Sigmoid colon (tissue), 6 donors: ENCODE measurements at regions not wholly inside any gene's neighbourhood (a gene's known extent, or its start where the extent isn't known, plus 50 kb on each side); places are given as distances from the start of the nearest gene placed in this dataset.

ENCODE experiments used
- DNase-seq: peaks from one replicate; pipeline ENCODE4 v3.0.0-alpha.2; 2019
- H3K27ac ChIP-seq, 4 donors: fragments of 200-600 bp; sonication (generic); one replicate each; pipeline ENCODE4 v1.5.1; 2016 to 2019; ENCODE audit warnings: mild to moderate bottlenecking in 1 of 4
- H3K27me3 ChIP-seq, 3 donors: fragments of 200-600 bp; sonication (generic); one replicate each; pipeline ENCODE4 v1.5.1; 2019; ENCODE audit warnings: mild to moderate bottlenecking in 1 of 3
- H3K36me3 ChIP-seq, 4 donors: fragments of 200-600 bp; sonication (generic); one replicate each; pipeline ENCODE4 v1.5.1; 2016 to 2019
- H3K4me1 ChIP-seq, 4 donors: fragments of 200-600 bp; sonication (generic); one replicate each; pipeline ENCODE4 v1.5.1; 2017 to 2019
- H3K4me3 ChIP-seq, 4 donors: fragments of 200-600 bp; sonication (generic); one replicate each; pipeline ENCODE4 v1.5.1; 2017 to 2019; ENCODE audit warnings: mild to moderate bottlenecking in 2 of 4, moderate library complexity in 1 of 4
- H3K9me3 ChIP-seq, 4 donors: fragments of 200-600 bp in 3 of 4; sonication (generic) in 3 of 4; one replicate each; pipeline versions ENCODE4 v1.5.1 to v1.6.1; 2013 to 2019
- CTCF ChIP-seq, 4 experiments: fragments of 450-650 bp in 3 of 4; fragments of 200-600 bp in 1 of 4; IDR thresholded peaks; one replicate each; pipeline ENCODE4 v1.5.1; 2016 to 2019; ENCODE audit warnings: antibody characterized with exemption in 4 of 4, mild to moderate bottlenecking in 3 of 4, moderate library complexity in 2 of 4
- EP300 ChIP-seq, 4 donors: sonication (generic); formaldehyde crosslinking; IDR thresholded peaks; one replicate each; pipeline ENCODE4 v1.6.1; 2017; ENCODE audit warnings: antibody characterized with exemption in 4 of 4
- POLR2A ChIP-seq, 2 donors: fragments of 450-650 bp; IDR thresholded peaks; one replicate each; pipeline ENCODE4 v1.6.1; 2016; ENCODE audit warnings: antibody characterized with exemption in 2 of 2, mild to moderate bottlenecking in 2 of 2, moderate library complexity in 2 of 2
- POLR2AphosphoS5 ChIP-seq, 4 donors: sonication (generic); formaldehyde crosslinking; IDR thresholded peaks; one replicate each; pipeline ENCODE4 v1.6.1; 2017; ENCODE audit warnings: antibody characterized with exemption in 4 of 4
- WGBS, 2 donors: extraction: QIAGEN DNeasy Blood & Tissue Kit; methylation state at CpG; one replicate each; pipeline ENCODE4 v1.1.7; 2013; 5-methylcytosine and 5-hydroxymethylcytosine counted together
- intact Hi-C: fragments of 100-400 bp; cut with DNase I; formaldehyde crosslinking; loops from one replicate; pipeline ENCODE4 v1.15.1; 2023
- donor health status: healthy with polysubstance abuse.
- donor health status: healthy.

DNA sequence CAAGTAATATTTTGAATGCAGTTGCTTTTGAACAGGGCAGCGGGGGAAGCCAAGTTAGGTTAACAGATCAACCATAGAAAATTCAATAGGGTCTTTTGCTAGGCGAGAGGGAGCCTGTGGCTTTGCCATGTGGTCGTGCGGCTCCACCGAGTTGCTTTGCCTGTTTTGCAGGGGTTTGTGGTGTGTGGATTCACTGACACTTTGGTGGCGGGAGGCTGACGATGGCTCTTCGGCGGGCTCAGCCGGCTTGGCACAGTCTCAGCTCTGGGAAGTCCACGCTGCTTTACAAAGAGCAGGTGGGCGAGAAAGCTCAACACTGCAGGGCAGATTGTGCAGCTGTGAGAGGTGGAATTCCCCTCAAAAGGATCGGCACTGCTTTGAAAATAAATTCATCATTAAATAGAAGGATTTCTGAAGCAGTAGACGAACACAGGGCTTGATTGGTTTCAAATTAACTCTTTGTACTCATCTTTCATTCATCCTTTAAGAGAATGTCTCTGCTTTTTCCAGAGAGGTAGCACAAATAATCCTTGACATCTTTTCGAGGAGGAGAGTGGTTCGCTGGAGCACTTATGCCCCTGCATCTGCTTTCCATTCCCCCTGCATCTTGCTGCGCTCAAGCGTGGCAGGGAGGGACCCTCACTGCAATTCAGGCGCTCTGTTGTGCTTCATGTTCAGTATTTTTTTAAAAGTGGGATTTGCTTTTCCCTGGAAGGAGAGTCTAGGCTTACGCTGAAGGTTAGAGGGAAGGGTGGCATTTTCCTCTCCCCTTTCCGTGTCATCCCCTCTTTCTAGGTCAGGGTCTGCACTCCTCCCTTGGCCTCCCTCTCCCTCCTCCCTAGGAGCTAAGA, 201.8 kb upstream of the LEF1 start:
- intact Hi-C loops: no loop called here
- 61 to 79% methylated on average over 21 of the region's 21 CpGs for WGBS, 2 donors
- no peaks in the 10 kb centered on the region for H3K36me3 ChIP-seq
- no peaks in the 10 kb centered on the region for H3K27me3 ChIP-seq
- H3K4me1 ChIP-seq: no peaks in the 10 kb centered on the region
- TF ChIP-seq CTCF (IDR thresholded peaks at IDR 0.05): no peak
- no peak for TF ChIP-seq POLR2AphosphoS5 (IDR thresholded peaks at IDR 0.05)
- no peak for TF ChIP-seq EP300 (IDR thresholded peaks at IDR 0.05)
- no peak for TF ChIP-seq POLR2A (IDR thresholded peaks at IDR 0.05)
- H3K4me3 ChIP-seq: no peak overlapping the region
- no peak for DNase-seq
- H3K27ac ChIP-seq: no peak overlapping the region
- no peaks in the 10 kb centered on the region for H3K9me3 ChIP-seq

DNA sequence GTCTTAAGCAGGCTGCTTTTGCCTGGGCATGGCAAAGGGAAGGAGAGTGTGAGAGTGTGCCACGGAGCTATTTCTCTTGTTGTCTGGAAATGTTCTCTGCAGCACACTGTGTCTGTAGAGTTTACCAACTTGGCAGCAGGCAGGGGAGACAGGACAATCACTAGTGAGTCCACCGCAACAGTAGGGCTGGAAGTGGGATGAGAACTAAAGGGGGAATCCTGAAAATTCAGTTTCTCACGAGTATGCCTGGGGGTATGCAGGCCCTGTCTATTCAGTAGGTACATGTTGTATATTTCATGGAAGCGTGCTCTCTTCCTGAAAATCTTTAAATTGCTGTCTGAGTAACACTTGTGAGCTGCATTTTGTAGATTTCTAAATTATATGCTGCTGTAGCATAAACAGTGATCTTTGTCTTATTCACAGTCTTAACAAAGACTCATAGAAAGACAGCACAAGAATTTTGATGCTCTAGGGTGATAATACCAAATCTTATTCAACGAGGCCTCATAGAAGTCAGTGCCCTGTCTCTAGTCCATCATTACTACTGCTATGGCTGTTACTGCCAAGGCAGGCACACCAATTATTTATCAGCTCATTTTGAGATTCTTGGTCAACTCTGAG, 200.4 kb upstream of the LEF1 start:
- intact Hi-C loops: no loop called here
- Histone ChIP-seq H3K36me3 (no peaks in the 10 kb centered on the region), H3K9me3 (no peaks in the 10 kb centered on the region), H3K4me1 (no peaks in the 10 kb centered on the region), H3K27me3 (no peaks in the 10 kb centered on the region), H3K27ac (no peak overlapping the region), H3K4me3 (no peak overlapping the region)
- no peak for DNase-seq
- 88 to 90% methylated on average over 5 of the region's 5 CpGs for WGBS, 2 donors
- TF ChIP-seq POLR2AphosphoS5 (IDR thresholded peaks at IDR 0.05) (no peak), EP300 (IDR thresholded peaks at IDR 0.05) (no peak), CTCF (IDR thresholded peaks at IDR 0.05) (no peak), POLR2A (IDR thresholded peaks at IDR 0.05) (no peak)

DNA sequence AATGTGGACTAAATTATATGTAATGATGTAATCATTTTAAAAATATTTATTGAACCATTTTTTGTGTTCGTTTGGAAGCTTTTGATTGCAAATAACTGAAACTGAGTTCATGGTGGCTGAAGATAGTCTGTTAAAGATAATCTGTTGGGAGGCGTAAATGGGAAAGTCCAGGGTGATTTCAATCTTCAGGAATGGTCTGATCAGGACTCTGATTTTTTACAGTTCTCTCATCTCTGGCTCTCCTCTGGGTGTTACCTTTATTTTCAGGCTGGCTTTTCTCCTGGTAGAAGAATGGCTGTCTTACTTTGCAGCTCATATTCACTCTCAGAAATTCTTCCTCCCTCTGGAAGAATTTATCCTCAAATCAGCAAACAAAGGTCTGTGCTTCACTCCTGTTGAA, 199.0 kb upstream of the LEF1 start:
- 85 to 89% methylated on average over 2 of the region's 2 CpGs for WGBS, 2 donors
- H3K36me3 ChIP-seq: no peaks in the 10 kb centered on the region
- intact Hi-C loops: no loop called here
- no peaks in the 10 kb centered on the region for H3K4me1 ChIP-seq
- H3K27me3 ChIP-seq: no peaks in the 10 kb centered on the region
- H3K4me3 ChIP-seq: no peak overlapping the region
- TF ChIP-seq POLR2A (IDR thresholded peaks at IDR 0.05): no peak
- TF ChIP-seq CTCF (IDR thresholded peaks at IDR 0.05): no peak
- TF ChIP-seq EP300 (IDR thresholded peaks at IDR 0.05): no peak
- no peak for TF ChIP-seq POLR2AphosphoS5 (IDR thresholded peaks at IDR 0.05)
- no peak for DNase-seq
- no peak overlapping the region for H3K27ac ChIP-seq
- no peaks in the 10 kb centered on the region for H3K9me3 ChIP-seq

DNA sequence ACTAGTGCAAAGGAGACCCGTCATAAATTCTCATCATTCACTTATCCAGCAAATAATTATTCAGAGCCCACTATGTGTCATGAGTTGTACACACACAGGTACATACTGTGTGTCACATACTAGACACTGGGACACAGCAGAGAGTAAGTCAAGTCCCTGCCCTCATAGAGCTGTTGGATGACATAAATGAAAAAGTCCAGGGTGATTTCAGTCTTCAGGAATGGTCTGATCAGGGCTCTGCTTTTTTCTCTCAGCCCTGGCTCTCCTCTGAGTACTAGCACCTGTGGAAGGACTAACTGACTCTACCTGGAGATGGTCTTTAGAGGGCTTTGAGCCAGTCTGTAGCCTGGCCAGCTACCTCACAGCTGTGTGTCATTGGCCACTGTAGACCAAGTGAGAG, 198.0 kb upstream of the LEF1 start:
- no peaks in the 10 kb centered on the region for H3K36me3 ChIP-seq
- 71 to 76% methylated on average over 1 of the region's 1 CpG for WGBS, 2 donors
- TF ChIP-seq POLR2AphosphoS5 (IDR thresholded peaks at IDR 0.05) (no peak), CTCF (IDR thresholded peaks at IDR 0.05) (no peak)
- no peaks in the 10 kb centered on the region for H3K27me3 ChIP-seq
- no peak overlapping the region for H3K27ac ChIP-seq
- H3K9me3 ChIP-seq: no peaks in the 10 kb centered on the region
- no peak overlapping the region for H3K4me3 ChIP-seq
- intact Hi-C loops: no loop called here
- peaks cover 0 to 3% (median 0%) of the 10 kb centered on the region in 4 donors for H3K4me1 ChIP-seq
- no peak for DNase-seq
